HepG2 (cell line): ENCODE measurements at regions not wholly inside any gene's neighbourhood (a gene's known extent, or its start where the extent isn't known, plus 50 kb on each side); places are given as distances from the start of the nearest gene placed in this dataset.

Source experiments
- ATAC-seq: fragments of 200-7000 bp; cut with Tn5 transposase; 3 replicates; pipeline ENCODE4 v1.9.1; 2020; ENCODE audit warnings: mild to moderate bottlenecking, moderate library complexity
- BruUV-seq: library from RNA; stranded (reverse); fragments of 400-500 nt; replicated peaks from 2 replicates; lab custom pipeline; 2021; lab: Mats Ljungman, UMichigan
- CTCF ChIA-PET: fragments of 300-600 bp; formaldehyde crosslinking; extraction: SDS; loops from one replicate; lab custom pipeline; 2021; ENCODE audit warnings: low total read pairs, inconsistent platforms, low intra/inter-chr PET ratio; lab: Yijun Ruan, JAX
- POLR2A ChIA-PET: fragments of 350-600 bp; sonication (Branson Sonifier 250); formaldehyde crosslinking; loops from one replicate; lab custom pipeline; 2020; ENCODE audit warnings: antibody characterized with exemption, inconsistent platforms; lab: Yijun Ruan, JAX
- DNase-seq: peaks from one replicate; pipeline ENCODE4 v3.0.0-alpha.2; 2015; ENCODE audit warnings: low spot score
- FAIRE-seq: peaks from 3 replicates; lab custom pipeline; 2011; peaks lifted over from hg19 to GRCh38; lab: Jason Lieb, UNC
- H2AFZ ChIP-seq: one replicate; pipeline ENCODE4 v1.6.1; 2011; ENCODE audit warnings: low read length, inconsistent platforms
- H3K27ac ChIP-seq: fragments of 300-600 bp; 3 replicates; pipeline ENCODE4 v1.8.0; 2011; ENCODE audit warnings: mixed run types, mild to moderate bottlenecking, mixed read lengths, low read length, inconsistent platforms; ENCODE audit not compliant: insufficient read depth; ENCODE audit errors: extremely low read length
- H3K27me3 ChIP-seq, 2 experiments: fragments of 200-600 bp in 1 of 2; 2 replicates in 1 of 2; 3 replicates in 1 of 2; pipeline versions ENCODE4 v1.6.0 to v1.8.0; 2011; ENCODE audit warnings: low read length in 2 of 2, mild to moderate bottlenecking in 2 of 2, moderate library complexity in 2 of 2, inconsistent platforms in 1 of 2; ENCODE audit not compliant: insufficient read depth in 2 of 2, control insufficient read depth in 1 of 2
- H3K36me3 ChIP-seq, 2 experiments: fragments of 200-600 bp in 1 of 2; replicated peaks in 1 of 2; 2 replicates in 1 of 2; 3 replicates in 1 of 2; pipeline versions ENCODE4 v1.5.1 to v1.8.0; 2011; ENCODE audit warnings: low read length in 2 of 2, inconsistent platforms in 1 of 2; ENCODE audit not compliant: insufficient read depth in 2 of 2, control insufficient read depth in 1 of 2
- H3K4me1 ChIP-seq: 2 replicates; pipeline ENCODE4 v1.5.1; 2012; ENCODE audit warnings: low read length, inconsistent platforms; ENCODE audit not compliant: insufficient read depth
- H3K4me2 ChIP-seq: 2 replicates; pipeline ENCODE4 v1.6.0; 2011; ENCODE audit warnings: low read depth, low read length, inconsistent platforms
- H3K4me3 ChIP-seq, 3 experiments: fragments of 200-600 bp in 1 of 3; sonication (generic), shearing (Covaris generic) in 1 of 3; replicated peaks in 1 of 3; 2 replicates each; pipeline ENCODE4 v1.5.1; 2011 to 2016; ENCODE audit warnings: low read length in 3 of 3, inconsistent platforms in 2 of 3, low read depth in 2 of 3, mild to moderate bottlenecking in 2 of 3, control low read depth in 1 of 3, mixed read lengths in 1 of 3; ENCODE audit not compliant: insufficient read depth in 1 of 3
- H3K79me2 ChIP-seq: one replicate; pipeline ENCODE4 v1.6.1; 2011; ENCODE audit warnings: low read length, inconsistent platforms; ENCODE audit not compliant: insufficient read depth
- H3K9ac ChIP-seq: 2 replicates; pipeline ENCODE4 v1.6.0; 2011; ENCODE audit warnings: mild to moderate bottlenecking, low read depth, low read length, inconsistent platforms; ENCODE audit not compliant: insufficient read depth
- H3K9me3 ChIP-seq: 2 replicates; pipeline ENCODE4 v1.5.1; 2012; ENCODE audit warnings: mild to moderate bottlenecking, low read length
- H4K20me1 ChIP-seq: 2 replicates; pipeline ENCODE4 v1.6.0; 2011; ENCODE audit warnings: inconsistent platforms, mild to moderate bottlenecking, low read length, moderate library complexity; ENCODE audit not compliant: insufficient read depth
- ATF4 ChIP-seq, 2 experiments: fragments of 450-650 bp in 1 of 2; sonication (generic) in 1 of 2; formaldehyde crosslinking; IDR thresholded peaks; 2 replicates each; pipeline versions ENCODE4 v1.5.0 to v1.8.0; 2020 to 2022; ENCODE audit warnings: mild to moderate bottlenecking in 1 of 2, missing genetic modification reagents in 1 of 2
- DPF2 ChIP-seq: sonication (generic); formaldehyde crosslinking; IDR thresholded peaks from 2 replicates; pipeline ENCODE4 v1.4.0; 2020; ENCODE audit warnings: mild to moderate bottlenecking, low read depth, missing genetic modification reagents, borderline replicate concordance
- FIP1L1 ChIP-seq: fragments of 200-400 bp; formaldehyde crosslinking; IDR thresholded peaks from 2 replicates; pipeline ENCODE4 v1.6.1; 2018; ENCODE audit warnings: low read depth, mild to moderate bottlenecking, low read length, moderate library complexity, borderline replicate concordance; ENCODE audit not compliant: insufficient read depth
- FOXK2 ChIP-seq: fragments of 450-650 bp; IDR thresholded peaks from 2 replicates; pipeline ENCODE4 v1.6.1; 2016
- KDM2A ChIP-seq: sonication (generic); formaldehyde crosslinking; IDR thresholded peaks from 2 replicates; pipeline ENCODE4 v1.4.0; 2020; ENCODE audit warnings: low read depth, missing genetic modification reagents, borderline replicate concordance
- PAX8 ChIP-seq: sonication (generic); formaldehyde crosslinking; IDR thresholded peaks from 2 replicates; pipeline ENCODE4 v1.8.0; 2022; ENCODE audit warnings: mild to moderate bottlenecking, missing genetic modification reagents, borderline replicate concordance
- SNAI1 ChIP-seq: sonication (generic); formaldehyde crosslinking; IDR thresholded peaks from 2 replicates; pipeline ENCODE4 v1.5.0; 2020; ENCODE audit warnings: mild to moderate bottlenecking, missing genetic modification reagents, borderline replicate concordance
- THAP8 ChIP-seq: sonication (generic); formaldehyde crosslinking; IDR thresholded peaks from 2 replicates; pipeline ENCODE4 v1.5.1; 2020; ENCODE audit warnings: missing genetic modification reagents, mild to moderate bottlenecking, borderline replicate concordance
- THAP9 ChIP-seq: sonication (generic); formaldehyde crosslinking; IDR thresholded peaks from 2 replicates; pipeline ENCODE4; 2020; ENCODE audit warnings: missing genetic modification reagents, mild to moderate bottlenecking, borderline replicate concordance
- ZMYM2 ChIP-seq: sonication (generic); formaldehyde crosslinking; IDR thresholded peaks from 2 replicates; pipeline ENCODE4 v1.8.0; 2022; ENCODE audit warnings: mild to moderate bottlenecking, missing genetic modification reagents
- ZNF468 ChIP-seq: sonication (generic); formaldehyde crosslinking; IDR thresholded peaks from 2 replicates; pipeline ENCODE4 v1.8.0; 2022; ENCODE audit warnings: mild to moderate bottlenecking, moderate library complexity, missing genetic modification reagents
- ZNF672 ChIP-seq: sonication (generic); formaldehyde crosslinking; IDR thresholded peaks from 2 replicates; pipeline ENCODE4 v1.8.1; 2022; ENCODE audit warnings: missing genetic modification reagents
- ZNF724P ChIP-seq: sonication (generic); formaldehyde crosslinking; IDR thresholded peaks from 2 replicates; pipeline ENCODE4 v1.8.0; 2022; ENCODE audit warnings: missing genetic modification reagents, borderline replicate concordance
- WGBS: methylation state at CpG from one replicate; pipeline ENCODE4 v1.1.6; 2017; ENCODE audit warnings: low lambda C conversion rate; 5-methylcytosine and 5-hydroxymethylcytosine counted together
- in situ Hi-C: cut with HindIII; loops from 2 replicates; pipeline ENCODE4 v1.10.0; 2017; ENCODE audit warnings: low pct_unique_long_range_greater_than_20kb; ENCODE audit not compliant: extremely low pct_ligation_motif_present
- intact Hi-C: fragments of 100-400 bp; cut with micrococcal nuclease; formaldehyde crosslinking; loops from one replicate; pipeline ENCODE4 v1.10.0; 2022; ENCODE audit not compliant: unreplicated experiment

- Histone ChIP-seq H3K79me2 (no peaks in the 10 kb centered on the region), H3K36me3 (no peaks in the 10 kb centered on the region), H3K27ac (no peak overlapping the region), H3K4me1 (peaks cover 10% of the 10 kb centered on the region; the same call in 1 of the 2 replicates), H3K4me3 (peak overlapping the region in 1 of 3 experiments; percentile 23; a peak in 1 of 6 replicates), H2AFZ (no peak overlapping the region), H3K27me3 (peaks cover 0 to 13% of the 10 kb centered on the region in 2 experiments; a peak in 2 of 5 replicates), H3K9ac (no peak overlapping the region), H4K20me1 (no peaks in the 10 kb centered on the region), H3K9me3 (no peaks in the 10 kb centered on the region), H3K4me2 (peak overlapping the region; percentile 53)
- in situ Hi-C loops = no loop called here
- 54% methylated on average over 11 of the region's 14 CpGs for WGBS
- peak; percentile 70 for ATAC-seq
- ChIA-PET POLR2A (no interaction called here), CTCF (no interaction called here)
- no peak for TF ChIP-seq ATF4 (CRISPR knock-in tag; IDR thresholded peaks at IDR 0.05)
- no peak for TF ChIP-seq KDM2A (CRISPR knock-in tag)
- no peak for TF ChIP-seq PAX8 (CRISPR knock-in tag)
- no peak for TF ChIP-seq THAP9 (CRISPR knock-in tag)
- TF ChIP-seq THAP8 (CRISPR knock-in tag) = no peak
- no peak for TF ChIP-seq ZNF468 (CRISPR knock-in tag)
- no peak for TF ChIP-seq ZNF724P (CRISPR knock-in tag)
- TF ChIP-seq SNAI1 (CRISPR knock-in tag) = no peak
- no peak for TF ChIP-seq ZMYM2 (CRISPR knock-in tag)
- TF ChIP-seq ZNF672 = no peak
- TF ChIP-seq FIP1L1 = no peak
- TF ChIP-seq FOXK2 = no peak
- TF ChIP-seq DPF2 = no peak
- intact Hi-C loops = no loop called here
- BruUV-seq = no TSS peak
- DNase-seq = no peak
- FAIRE-seq = no peak
These were observed 105.9 kb upstream of the SCOC start for GRCh38 chr4:140267576-140267975.
